ENCODE measurements at regions not wholly inside any gene's neighbourhood (a gene's known extent, or its start where the extent isn't known, plus 50 kb on each side); places are given as distances from the start of the nearest gene placed in this dataset.

DNA sequence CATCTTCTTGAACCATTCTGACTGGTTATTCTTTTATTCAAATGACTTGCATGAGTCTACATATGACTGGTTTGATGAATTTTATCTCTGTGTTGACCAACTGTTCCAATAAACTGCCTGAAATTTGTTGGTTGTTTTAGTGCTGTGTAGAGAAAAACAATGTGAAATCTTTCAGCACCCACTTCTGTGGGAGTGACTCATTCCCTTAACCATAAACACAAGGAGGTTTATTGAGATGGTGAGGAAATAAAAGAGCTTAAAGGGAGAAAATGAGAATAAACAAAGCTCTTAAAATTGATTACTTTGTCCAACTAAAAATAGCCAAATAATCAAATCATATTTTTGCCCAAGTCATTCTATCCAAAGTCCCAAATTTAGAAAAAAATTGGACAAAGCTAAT, 341.1 kb downstream of the TGFB2 start:
- no peak for DNase-seq

DNA sequence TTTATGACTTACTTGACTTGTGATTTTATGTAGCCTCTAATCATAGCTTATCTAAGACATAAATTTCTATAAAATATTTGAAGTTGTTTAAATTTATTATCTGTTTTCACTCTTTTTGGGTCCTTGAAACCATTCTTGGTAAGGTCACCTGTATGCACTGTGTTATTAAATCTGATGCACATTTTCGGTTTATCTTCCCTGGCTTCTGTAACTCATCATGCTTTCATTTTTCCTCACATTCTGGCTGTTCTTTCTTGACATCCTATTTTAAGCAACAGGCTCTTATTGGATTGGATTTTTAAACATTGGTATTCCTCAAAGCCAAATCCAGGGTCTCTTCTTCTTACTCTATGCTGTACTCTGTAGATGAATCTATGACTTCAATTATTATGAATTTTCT, 341.6 kb downstream of the TGFB2 start:
- no peak for DNase-seq

DNA sequence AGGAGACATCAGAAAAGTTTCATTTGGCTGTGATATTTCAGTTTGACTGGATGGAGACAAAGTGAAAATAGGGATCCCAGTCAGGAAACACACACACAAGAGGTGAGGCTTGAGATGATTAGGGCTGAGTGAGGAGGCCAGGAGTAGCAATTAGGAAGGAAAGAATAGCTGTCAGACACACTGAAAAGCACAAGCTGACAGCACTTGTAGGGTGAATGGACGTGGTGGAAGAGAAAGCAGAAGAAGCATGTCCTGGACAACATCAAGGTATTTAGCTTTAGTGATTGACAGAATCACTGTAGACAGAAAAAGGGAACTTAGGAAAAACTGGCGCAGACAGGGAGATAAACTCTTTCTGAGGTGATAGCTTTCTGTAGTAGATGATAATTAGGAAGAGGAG, 347.7 kb downstream of the TGFB2 start:
- no peak for DNase-seq

DNA sequence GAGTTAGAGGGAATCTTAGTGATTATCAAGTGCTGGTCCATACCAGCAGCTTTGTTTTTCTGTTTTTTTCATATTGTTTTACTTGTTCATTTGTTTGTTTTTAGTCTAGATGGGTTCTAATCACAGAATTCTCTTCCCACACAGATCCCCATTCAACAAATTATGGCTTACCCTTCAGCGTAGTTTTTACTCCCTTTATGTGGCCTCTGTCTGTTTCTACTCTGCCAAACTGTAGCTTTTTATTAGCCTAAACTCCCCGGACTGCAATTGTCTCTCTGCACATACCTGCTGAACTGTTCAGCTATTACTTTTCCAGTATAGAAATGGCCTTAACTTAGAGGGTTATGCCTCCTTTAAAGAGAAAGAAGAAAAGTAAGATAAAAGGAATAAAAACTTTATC, 348.5 kb downstream of the TGFB2 start:
- no peak for DNase-seq

DNA sequence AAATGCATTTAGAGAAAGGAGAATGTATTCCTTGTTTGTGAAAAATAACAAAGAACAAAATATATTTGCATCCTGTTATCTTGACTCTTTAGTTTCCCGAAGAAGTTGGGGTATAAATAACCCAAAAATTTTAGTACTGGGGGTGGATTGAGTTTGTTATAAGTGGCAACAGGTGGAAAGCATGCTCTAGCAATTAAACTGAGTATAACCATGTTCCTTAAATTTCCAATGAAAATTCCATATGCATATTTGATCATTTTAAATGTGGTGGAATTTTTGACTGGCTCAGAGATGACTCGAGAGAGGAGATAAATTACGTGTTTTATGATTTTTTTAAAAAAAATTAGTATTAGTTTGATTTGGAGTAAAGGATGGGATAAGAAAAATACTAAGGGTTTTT, 348.9 kb downstream of the TGFB2 start:
- DNase-seq, result no peak

DNA sequence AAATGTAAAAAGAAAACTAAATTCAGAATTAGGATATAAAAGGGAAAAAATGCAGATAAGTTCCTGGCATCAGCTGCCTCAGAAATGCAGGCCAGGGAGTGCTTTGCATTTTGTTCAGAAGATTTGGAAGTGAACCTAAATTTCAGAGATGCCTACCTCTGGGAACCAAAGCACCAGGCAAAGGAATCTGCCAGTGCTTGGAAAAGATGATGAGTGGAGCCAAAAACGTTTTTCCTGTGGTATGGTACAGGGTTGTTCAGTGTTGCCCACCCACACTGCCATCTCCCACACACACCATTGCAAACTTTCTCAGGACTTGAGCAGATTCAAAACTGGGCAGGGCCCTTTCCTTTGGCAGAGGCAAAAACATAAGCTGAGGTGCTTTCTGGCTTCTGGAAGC, 349.5 kb downstream of the TGFB2 start:
- peak; percentile 65 for DNase-seq

DNA sequence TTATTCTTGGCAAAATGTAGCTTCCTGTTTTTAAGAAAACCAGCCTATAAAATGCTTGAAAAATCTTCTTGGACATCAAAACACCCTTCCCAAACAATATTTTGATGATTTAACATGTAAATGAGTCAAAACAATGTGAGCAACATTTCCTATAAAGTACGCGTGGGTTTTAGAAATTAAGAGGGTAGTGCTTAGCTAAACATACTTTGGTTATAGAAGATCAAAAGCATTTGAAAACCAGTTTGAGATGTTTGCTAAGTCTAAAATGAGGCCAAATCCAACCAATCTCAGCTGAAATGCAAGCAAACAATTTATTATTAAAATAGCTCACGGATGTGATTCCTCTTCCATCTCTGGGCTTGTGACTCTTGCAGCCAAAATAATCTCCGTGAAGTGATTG, 350.4 kb downstream of the TGFB2 start:
- DNase-seq, result no peak

DNA sequence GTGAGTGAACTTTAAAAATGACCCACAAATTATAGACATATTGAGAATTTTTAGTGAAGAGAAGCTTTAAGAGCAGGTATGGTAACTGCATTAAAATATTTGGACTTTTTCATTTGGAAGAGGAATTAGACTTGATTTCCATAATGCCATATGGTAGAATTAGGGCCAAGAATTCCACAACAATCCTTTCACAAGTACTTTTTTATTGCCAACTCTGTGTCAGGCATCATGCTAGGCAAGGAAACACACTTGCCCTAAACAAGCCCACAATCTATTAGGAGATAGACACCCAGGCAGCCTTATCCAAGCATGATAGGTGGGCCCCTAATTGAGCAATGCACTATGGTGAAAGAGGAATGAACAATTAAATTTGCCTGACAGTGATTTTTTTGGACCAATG, 353.0 kb downstream of the TGFB2 start:
- no peak for DNase-seq

DNA sequence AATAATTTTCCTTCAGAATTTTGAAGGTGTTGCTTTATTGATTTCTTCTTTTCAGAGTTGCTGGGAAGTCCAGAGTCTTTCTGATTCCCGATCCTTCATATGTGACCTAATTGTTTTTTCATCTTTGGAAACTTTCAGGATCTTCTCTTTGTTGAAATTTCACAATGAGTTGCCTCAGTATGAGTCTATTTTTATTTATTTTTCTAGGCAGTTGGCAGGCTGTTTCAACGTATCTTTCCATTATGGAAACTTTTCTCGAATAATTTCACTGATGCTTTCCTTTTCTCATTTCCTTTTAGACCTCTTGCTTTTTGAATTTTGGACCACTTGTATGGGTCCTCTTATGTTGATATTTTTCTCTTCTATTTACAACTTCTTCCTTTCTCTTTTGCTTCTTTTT, 354.3 kb downstream of the TGFB2 start:
- no peak for DNase-seq

DNA sequence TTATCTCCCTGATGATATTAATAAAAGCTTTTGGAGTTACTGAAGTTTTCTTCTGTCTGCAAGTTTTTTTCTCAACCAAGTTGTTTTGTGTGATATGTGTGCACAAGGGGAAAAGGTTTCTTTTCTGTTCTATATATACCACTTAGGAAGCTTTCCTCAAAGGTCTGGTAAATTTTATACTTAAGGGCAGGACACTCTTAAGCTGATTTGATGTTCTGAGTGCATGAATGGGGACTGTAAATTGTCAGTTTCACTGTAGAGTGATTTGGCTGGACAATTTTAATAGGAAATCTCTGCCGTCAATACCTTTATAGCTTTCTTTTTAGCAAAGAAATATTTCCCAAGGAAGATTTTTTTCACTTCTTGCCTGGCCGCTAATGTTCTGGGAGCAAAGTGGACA, 354.7 kb downstream of the TGFB2 start:
- DNase-seq, result no peak

DNA sequence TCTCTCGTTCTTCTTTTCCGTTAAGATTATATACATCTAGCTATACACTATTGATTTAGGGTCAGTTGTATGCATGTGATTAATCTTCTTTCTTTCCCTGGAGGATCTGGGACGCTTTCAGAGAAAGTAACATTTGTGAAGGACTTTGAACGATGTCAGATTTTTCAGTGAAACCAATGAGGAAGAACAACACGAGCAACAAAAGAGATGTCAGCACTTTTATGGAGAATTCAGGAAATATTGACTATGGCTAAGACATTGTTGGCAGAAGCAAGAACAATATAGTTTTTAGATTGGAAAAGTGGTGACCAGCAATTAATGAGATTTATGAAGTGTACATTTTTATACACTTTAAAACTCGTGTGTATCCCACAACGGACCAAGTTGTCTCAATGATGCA, 355.5 kb downstream of the TGFB2 start:
- DNase-seq, result no peak

DNA sequence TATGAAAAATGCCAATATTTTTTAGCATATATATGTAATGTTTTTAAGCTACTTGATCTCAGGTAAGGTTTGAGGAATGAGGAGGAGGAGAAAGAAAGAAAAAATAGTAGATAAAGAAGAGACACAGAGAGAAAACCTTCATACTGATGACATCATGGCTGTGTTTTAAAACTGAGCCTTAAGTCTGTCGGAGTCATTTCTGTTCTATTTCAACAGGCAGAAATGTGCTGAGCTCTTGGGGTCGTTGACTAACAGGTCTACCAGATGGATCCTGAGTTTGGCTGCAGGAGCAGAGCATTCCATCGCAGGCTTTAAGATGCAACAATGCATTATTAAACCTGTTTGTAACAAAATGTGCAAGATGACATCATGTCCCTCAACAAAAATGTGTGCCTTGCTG, 356.0 kb downstream of the TGFB2 start:
- DNase-seq, result no peak

DNA sequence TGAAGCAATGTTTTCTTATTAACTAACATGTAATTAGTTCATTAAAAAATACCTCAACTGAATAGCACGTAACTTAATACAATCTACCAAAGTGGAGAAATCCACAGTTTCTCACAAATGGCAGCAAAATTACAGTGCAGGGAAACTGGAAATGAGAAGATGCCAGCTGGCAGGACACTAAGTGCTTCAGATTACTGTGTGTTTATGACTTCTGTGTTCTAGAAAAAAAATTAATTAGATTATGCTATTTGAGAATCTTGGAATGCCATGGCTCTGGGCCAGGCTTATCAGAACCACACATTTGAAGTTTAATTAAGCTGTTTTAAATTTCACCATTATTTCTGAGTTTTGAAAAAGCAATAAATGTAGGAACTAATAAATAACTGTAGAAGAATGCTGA, 357.6 kb downstream of the TGFB2 start:
- no peak for DNase-seq

DNA sequence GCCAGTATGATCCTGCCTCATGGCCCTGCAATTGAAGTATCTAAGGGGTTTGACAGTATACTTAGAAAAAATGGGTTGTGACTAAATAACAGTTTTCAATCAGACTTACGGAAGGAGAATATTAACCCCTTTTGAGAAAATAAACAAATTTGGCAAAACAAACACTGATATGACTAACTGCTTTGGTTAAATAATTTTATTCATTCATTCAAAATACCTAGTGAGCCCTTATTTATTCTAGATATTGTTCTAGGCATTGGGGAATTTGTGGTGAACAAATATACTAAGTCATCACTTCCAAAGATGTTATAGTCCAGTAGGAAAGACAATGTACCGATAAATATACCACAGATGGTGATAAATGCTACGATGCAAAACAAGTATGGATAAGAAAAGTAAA, 358.7 kb downstream of the TGFB2 start:
- no peak for DNase-seq

DNA sequence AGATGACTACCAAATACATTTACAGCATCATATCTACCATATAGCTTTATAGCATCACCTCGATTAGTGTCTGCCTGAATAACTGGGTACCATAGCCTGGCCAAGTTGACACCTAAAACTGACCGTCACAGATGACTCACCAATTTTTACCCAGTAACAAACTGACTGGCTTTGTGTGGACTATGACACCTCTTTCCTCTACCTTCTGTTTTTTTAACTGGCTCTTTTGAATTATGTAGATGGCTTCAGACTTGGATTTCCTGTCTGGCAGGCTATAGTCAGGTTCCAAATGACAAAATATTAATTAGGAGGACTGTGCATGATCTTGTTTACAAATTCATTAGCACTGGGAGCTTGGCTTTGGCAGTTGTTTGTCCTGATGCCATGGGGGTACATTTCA, 360.3 kb downstream of the TGFB2 start:
- no peak for DNase-seq

DNA sequence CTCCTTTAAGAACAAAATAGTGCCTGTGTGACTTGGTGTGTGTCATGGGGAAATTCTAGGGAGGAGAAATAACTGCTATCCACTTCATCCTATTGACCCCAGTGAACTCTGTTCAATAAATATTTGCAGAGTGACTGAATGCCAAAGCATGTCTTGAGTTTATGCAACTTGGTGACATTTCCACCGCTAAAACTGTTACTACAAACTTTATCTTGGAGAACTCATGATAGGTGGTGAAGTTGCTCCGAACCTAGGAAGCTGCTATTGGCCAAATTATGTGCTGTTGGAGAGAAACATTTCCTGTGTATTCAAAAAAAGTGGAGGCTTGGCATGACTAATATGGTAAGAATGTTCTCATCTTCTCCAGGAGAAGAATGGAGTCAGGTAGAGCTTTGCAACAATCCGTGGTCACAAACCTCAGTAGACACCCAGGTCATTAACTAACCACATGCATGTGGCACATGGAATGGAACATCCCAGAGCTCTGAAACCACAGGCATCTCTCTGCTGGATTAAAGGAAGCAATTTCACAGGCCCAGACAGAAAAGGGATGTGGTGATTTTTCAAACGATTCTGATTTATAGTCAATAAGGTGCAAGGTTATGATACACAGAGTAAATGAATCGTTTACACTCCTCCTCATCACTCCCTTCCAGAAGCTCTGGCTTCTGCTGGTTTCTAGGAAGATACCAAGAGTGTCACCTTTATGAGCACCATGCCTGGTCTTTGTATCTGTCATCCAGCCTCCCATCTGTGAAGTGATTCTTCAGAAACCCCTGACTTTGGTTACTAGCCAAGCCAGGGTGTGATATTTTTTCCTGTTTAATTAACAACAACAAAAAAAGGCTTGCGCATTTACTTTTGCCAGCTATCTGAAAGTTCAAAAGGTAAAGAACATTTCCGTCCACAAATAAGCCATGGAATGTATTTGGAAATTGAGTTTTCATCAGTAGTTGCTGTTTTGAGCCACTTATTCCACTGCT, 361.1 kb downstream of the TGFB2 start:
- DNase-seq, result peak; percentile 56

DNA sequence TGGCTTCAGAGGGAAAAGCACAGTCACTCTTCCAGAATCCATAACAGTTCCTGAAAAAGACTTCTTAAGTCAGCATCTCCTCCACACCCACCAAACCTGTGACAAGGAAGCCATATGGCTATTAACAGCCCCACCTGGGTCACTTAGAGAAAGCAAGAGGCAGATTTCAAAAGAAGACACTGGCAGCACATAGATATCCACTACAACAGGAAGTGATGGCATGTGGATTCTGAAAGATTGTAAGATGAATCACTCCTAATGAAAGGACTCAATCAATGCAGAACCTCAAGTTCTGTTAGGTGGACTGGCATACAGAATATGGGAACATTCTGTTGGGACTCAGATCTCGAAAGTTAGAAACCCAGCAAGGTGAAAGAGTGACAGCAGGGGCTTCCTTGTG, 365.9 kb downstream of the TGFB2 start:
- DNase-seq, result no peak

DNA sequence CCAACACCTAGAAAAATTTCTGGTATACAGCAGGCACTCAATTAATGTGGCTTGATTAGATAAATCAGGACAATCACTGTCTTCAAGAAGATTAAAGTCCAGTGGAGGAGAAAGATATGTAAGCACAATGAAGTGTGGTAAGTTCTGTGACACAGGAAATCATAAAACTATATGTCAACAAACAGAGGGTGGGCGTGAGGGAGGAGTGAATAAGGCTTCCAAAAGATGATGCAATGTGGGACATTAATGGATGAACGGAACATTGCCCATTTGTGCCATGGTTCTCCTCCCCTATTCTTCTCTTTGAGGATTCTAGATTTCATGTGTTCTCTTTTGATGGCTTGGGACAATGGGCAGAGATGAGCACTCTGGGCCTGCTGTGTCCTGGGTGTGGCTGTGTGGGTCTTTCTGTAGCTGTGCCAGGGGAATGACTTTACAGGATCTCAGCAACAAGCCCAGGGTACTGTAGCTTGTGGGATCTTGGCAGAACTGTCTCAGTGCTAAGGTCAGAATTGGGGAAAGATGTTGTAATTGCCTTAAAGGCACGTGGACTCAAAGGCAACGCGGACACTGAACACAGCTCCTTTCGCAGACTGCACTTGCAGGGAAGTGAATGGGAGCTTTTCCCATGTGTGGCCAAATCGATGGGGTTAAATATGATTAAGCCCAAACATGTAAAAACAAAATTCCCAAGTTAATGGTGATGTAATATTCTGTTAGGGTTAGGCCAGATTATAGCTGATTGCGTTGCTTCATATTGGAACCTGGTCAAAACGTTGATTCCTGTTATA, 366.9 kb downstream of the TGFB2 start:
- no peak for DNase-seq

DNA sequence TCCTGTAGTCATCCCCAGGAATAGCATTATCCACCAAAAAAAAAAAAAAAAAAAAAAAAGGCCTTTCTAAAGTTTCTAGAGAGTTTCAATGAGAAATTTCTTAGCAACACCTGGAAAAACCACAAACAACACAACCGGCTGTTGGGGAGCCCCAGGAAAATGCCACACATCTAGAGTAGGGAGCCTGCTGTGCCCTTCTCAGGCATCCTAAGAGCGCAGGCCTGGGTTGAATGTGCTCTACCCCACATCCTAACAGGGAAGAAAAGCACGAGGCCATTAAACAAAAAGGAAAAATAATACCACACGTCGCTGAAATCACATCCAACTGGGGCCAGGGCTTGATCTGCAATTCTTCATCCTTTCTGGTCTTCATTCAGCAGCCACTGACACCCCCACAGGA, 367.5 kb downstream of the TGFB2 start:
- no peak for DNase-seq

DNA sequence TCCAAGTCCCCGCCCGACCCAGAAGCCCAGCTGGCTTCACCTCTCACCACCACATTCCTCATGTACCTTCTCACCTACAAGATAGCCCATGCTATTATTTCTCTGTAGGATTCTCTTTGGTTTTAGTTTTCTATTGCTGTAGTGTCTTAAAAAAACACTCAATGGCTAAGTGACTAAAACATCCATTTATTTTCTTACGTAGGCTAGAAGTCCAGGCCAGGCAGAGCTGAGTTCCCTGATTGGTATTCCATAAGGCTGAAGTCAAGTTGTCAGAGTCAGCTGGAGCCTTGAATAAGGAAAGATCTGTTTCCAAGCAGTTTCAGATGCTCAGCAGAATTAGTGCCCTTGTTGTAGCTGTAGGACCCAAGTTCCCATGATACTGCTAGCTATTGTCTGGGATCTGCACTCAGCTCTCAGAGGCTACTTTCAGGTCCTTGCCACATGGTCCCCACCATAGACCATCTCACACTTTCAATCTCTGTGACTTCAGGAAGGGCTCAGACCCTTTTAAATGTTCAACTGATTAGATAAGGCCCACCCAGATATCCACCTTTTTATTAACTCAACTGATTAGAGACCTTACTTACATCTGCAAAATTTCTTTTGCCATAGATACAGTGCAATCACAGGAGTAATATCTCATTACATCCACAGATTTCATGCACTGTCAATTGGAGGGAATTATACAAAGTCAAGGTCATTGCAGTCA, 371.0 kb downstream of the TGFB2 start:
- DNase-seq, result no peak

DNA sequence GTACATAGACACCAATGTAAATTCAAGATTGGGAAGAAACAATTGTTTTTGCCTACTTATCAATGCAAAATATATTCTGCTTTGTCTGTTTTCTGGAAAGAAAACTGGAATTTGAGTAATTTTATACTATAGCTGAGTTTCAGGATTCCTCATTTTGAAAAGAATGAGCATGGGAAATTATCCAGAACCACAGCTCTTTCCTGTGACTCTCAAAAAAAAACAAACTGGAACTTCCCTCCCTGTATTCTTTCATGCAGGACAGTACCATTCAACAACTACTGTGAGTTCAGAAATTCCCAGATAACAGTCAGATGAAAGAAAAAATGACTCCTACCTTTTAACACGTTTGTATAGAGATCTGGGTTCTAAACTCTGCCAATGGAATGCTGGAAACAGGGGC, 372.4 kb downstream of the TGFB2 start:
- DNase-seq, result no peak

DNA sequence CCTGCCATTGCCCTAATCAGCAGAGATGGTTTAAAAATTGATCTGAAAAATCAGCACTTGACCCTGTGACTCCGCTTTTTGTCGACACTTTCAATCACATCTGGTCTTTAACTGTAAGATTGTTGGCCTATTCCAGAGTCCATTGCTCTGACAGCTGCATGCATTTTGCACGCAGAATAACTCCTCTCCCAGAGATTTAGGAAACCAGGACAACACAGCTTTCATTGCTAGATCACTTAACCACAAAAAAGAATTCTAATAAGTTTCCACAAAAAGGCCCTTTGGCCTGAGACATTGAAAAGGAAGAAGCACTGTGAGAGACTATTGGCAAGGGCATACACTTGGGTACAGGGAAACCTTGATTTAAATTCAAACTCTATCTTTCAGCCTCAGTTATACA, 373.1 kb downstream of the TGFB2 start:
- no peak for DNase-seq

DNA sequence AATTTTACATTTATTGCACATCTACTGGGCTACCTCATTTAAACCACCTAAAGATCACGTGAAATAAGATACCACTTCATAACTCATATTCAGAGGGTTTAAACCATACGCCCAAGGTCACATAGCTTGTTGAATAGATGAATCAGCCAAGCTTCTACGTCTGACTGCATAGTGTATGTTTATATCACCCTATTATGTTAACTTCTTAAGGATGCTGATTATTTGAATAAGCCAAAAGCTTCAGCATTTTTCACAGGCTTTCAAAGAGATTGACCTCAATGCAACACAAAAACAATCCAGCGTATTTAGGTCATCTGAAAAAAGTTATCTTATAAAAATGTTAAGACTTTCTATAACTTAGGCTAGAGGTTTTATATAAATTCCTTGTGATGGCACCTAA, 373.8 kb downstream of the TGFB2 start:
- no peak for DNase-seq
